Muscle of leg (tissue), 3 donors: ENCODE measurements at regions not wholly inside any gene's neighbourhood (a gene's known extent, or its start where the extent isn't known, plus 50 kb on each side); places are given as distances from the start of the nearest gene placed in this dataset.
A peak's percentile ranks its signal among the peaks of the same experiment; 100 is the strongest.

Experiments used
- DNase-seq: peaks from one replicate; pipeline ENCODE4 v3.0.0; 2013
- H3K27ac ChIP-seq: one replicate; pipeline ENCODE4 v1.5.1; 2013; ENCODE audit warnings: mild to moderate bottlenecking, low read length, control low read depth
- H3K27me3 ChIP-seq: one replicate; pipeline ENCODE4 v1.6.1; 2013; ENCODE audit warnings: low read length; ENCODE audit not compliant: control insufficient read depth, insufficient read depth
- H3K36me3 ChIP-seq: one replicate; pipeline ENCODE4 v1.6.1; 2013; ENCODE audit warnings: low read length; ENCODE audit not compliant: control insufficient read depth, insufficient read depth
- H3K4me1 ChIP-seq: one replicate; pipeline ENCODE4 v1.6.1; 2013; ENCODE audit warnings: low read length; ENCODE audit not compliant: control insufficient read depth, insufficient read depth
- H3K4me3 ChIP-seq: one replicate; pipeline ENCODE4 v1.5.1; 2013; ENCODE audit warnings: low read length, control low read depth
- H3K9me3 ChIP-seq: replicated peaks from 2 replicates; pipeline ENCODE4 v1.6.1; 2013; ENCODE audit warnings: low read depth, low read length; ENCODE audit not compliant: control insufficient read depth
- WGBS: methylation state at CpG from one replicate; pipeline ENCODE4 v1.1.5; 2013; ENCODE audit warnings: missing lambda C conversion rate; ENCODE audit not compliant: insufficient coverage; 5-methylcytosine and 5-hydroxymethylcytosine counted together

DNA sequence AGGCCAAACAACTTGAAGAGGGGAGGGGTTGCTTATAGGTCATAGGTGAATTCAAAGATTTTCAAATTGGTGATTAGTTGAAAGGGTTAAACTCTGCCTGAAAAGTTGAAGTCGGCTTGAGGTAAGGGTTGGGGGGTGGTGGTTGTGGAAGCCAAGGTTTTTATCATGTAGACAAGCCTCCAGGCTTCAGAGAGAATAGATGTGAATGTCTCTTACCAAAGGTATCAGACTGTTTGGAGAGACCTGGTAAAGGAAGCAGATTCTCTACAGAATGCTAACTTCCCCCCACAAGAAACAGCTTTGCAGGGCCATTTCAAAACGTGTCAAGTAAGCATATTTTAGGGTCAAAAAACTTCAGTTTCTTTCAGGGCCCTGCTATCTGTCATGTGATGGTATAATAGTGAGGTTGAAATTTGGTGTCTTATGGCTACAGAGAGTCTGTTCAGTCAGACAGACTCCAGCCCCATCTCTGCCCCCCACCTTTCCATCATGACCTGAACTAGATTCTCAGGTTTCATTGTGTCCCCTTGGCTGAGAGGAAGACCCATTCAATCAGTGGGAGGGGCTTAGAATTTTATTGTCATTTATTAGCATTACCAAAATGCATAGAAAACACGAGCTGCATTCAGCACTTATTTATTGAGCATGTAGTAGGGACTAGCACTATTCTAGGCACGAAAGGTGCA lies 136.5 kb downstream of the MAP3K7 start:
- Histone ChIP-seq H3K27ac (no peak overlapping the region), H3K4me3 (no peak overlapping the region), H3K36me3 (no peaks in the 10 kb centered on the region), H3K9me3 (no peaks in the 10 kb centered on the region), H3K27me3 (no peaks in the 10 kb centered on the region), H3K4me1 (no peaks in the 10 kb centered on the region)
- WGBS = 57% methylated on average over 3 of the region's 4 CpGs
- no peak for DNase-seq

DNA sequence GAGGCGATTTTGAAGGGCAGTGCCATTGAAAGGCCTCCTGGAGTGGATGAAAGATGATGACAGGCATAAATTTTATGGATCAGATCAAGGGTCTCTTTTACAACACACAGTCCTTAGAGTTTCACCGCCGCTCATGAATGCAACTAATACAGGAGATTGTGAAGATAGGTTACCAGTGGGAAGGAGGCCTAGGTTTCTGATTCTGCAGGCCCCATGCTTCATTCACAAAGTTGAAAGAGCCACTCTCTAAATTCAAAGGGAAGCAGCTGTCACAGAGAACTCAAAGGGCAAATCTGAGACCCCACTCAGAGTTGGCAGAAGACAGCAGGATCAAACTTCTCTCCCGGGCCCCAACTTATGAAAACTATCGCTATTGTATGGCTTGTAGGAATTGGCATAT lies 137.6 kb downstream of the MAP3K7 start:
- no CpG with 5 or more reads among the region's 5 CpGs for WGBS
- DNase-seq = no peak
- H3K9me3 ChIP-seq = no peaks in the 10 kb centered on the region

DNA sequence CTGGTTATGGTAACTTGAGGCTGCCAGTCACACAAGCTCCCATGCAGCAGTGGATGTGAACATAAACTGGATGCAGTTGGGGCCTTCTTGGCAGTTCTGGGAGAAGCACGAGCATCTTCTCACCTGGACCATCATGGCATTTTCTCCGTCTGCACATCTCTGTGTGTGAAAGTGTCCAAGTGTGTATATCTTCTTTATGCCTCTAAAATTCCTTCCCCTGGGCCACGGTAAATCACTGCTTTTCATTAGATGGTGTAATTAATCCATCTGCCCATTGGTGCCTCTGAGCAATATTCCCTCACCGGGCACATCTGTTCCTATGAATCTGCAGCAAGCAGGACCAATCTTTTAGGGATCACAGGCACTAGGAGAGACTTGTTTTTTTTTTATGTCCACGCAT lies 138.0 kb downstream of the MAP3K7 start:
- Histone ChIP-seq H3K36me3 (no peaks in the 10 kb centered on the region), H3K4me1 (no peaks in the 10 kb centered on the region), H3K27ac (no peak overlapping the region), H3K4me3 (no peak overlapping the region), H3K27me3 (no peaks in the 10 kb centered on the region), H3K9me3 (no peaks in the 10 kb centered on the region)
- DNase-seq = no peak
- no CpG with 5 or more reads among the region's 5 CpGs for WGBS

More for the DNA sequence above, 137.6 kb downstream of the MAP3K7 start:
- Histone ChIP-seq H3K27ac (no peak overlapping the region), H3K4me1 (no peaks in the 10 kb centered on the region), H3K4me3 (no peak overlapping the region), H3K36me3 (no peaks in the 10 kb centered on the region), H3K27me3 (no peaks in the 10 kb centered on the region)

DNA sequence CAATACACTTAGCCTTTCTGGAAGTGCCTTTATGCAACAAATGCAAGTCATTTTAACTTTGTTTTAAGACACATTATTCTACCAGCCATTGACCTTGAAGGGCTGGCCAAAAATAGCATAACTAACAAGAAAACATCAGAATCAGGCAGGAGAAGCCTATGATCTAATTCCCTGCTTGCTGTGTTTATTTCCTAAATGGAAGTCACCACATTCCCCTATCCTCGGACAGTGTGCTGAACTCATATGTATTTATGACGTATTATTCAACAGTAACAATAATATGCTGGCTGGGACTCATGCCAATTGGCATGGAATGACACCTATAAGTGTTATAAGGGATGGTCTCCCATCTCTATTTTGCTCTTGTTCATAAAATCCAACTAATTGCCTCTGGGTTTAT lies 140.7 kb downstream of the MAP3K7 start:
- H3K9me3 ChIP-seq = no peaks in the 10 kb centered on the region
- H3K27me3 ChIP-seq = peaks cover 2% of the 10 kb centered on the region
- WGBS = no CpG with 5 or more reads among the region's 2 CpGs
- no peak overlapping the region for H3K4me3 ChIP-seq
- no peak overlapping the region for H3K27ac ChIP-seq
- DNase-seq = peak; percentile 13
- H3K4me1 ChIP-seq = no peaks in the 10 kb centered on the region
- H3K36me3 ChIP-seq = no peaks in the 10 kb centered on the region

DNA sequence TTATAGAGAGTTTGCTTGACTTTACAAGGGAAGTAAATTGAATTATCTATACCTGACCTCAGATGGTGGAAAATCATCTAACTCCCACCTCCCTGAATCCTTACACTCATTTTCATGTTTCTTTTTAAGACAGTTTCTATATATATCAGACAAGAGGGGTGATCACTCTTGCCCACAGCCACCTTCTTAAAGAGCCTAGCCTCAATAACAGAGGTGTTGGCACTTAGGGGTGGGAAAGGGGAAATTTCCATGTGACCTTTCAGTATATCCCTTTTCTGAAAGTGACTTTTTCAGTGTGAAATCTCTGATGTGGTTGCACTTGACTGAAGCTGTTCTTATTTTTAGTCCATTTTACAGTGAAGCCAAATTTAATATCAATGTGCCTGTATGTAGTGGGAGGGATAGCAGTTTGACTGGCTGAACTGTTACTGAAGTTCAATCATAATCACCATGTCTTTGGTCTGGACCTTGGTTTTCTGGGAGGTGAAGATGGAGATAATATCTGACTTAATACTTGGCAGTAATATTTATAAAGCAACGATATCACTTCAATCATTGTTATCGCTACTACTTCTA lies 141.3 kb downstream of the MAP3K7 start:
- DNase-seq = no peak
- H3K27me3 ChIP-seq = peaks cover 2% of the 10 kb centered on the region

DNA sequence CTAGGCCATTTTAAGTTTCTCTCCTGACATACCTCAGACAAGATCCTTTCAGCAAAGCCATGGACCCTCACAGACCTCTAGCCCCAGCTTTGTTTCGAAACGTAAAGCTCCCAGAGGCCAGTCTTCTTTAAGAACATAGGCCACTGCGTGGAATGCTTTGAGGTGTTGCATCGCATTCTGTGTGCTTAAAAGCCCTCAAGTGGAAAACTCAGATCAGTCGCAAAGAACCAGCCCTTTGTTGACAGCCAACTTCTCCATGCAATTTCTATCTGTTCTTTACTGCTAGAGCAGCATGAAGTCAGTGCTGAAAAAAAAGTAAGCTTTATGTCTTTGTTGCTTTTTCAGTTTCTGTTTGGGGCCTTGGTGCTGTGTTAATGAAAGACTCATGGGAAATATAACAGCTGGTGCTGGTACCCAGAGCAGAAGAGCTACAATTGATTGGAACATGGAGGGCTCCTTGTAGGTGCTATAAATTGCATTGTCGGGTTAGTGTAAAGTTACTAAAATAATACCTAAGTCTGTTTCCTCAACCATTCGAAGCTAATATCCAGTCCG lies 142.6 kb downstream of the MAP3K7 start:
- H3K27me3 ChIP-seq = peaks cover 2% of the 10 kb centered on the region
- H3K9me3 ChIP-seq = no peaks in the 10 kb centered on the region
- no peaks in the 10 kb centered on the region for H3K4me1 ChIP-seq
- H3K36me3 ChIP-seq = no peaks in the 10 kb centered on the region
- no peak overlapping the region for H3K27ac ChIP-seq
- DNase-seq = no peak
- H3K4me3 ChIP-seq = no peak overlapping the region
- WGBS = 72% methylated on average over 3 of the region's 8 CpGs

More for the DNA sequence above, 141.3 kb downstream of the MAP3K7 start:
- no peak overlapping the region for H3K4me3 ChIP-seq
- no CpG with 5 or more reads among the region's 2 CpGs for WGBS
- H3K4me1 ChIP-seq = no peaks in the 10 kb centered on the region
- no peak overlapping the region for H3K27ac ChIP-seq
- no peaks in the 10 kb centered on the region for H3K36me3 ChIP-seq
- H3K9me3 ChIP-seq = no peaks in the 10 kb centered on the region

DNA sequence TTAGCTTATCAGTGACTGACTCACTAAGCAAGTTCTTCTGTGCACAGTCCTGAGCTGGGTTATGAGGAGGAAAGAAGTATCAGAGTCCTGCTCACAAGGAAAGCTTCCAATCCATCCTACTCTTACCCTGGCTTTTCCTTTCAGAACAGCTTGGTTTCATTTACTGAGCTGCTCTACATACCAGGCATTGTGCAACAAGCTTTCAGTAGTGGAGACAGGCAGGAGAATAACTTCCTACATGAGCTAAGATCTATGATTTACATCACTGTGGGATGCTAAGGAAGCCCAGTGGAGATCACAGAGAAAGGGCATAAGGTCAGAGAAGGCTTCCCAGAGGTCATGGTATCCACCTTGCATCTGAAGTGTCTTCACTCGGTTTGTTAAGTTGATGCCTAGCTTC lies 144.5 kb downstream of the MAP3K7 start:
- Histone ChIP-seq H3K4me1 (no peaks in the 10 kb centered on the region), H3K27ac (no peak overlapping the region), H3K36me3 (no peaks in the 10 kb centered on the region), H3K27me3 (peaks cover 5% of the 10 kb centered on the region), H3K9me3 (no peaks in the 10 kb centered on the region), H3K4me3 (no peak overlapping the region)
- no CpG with 5 or more reads among the region's 1 CpG for WGBS
- DNase-seq = no peak

DNA sequence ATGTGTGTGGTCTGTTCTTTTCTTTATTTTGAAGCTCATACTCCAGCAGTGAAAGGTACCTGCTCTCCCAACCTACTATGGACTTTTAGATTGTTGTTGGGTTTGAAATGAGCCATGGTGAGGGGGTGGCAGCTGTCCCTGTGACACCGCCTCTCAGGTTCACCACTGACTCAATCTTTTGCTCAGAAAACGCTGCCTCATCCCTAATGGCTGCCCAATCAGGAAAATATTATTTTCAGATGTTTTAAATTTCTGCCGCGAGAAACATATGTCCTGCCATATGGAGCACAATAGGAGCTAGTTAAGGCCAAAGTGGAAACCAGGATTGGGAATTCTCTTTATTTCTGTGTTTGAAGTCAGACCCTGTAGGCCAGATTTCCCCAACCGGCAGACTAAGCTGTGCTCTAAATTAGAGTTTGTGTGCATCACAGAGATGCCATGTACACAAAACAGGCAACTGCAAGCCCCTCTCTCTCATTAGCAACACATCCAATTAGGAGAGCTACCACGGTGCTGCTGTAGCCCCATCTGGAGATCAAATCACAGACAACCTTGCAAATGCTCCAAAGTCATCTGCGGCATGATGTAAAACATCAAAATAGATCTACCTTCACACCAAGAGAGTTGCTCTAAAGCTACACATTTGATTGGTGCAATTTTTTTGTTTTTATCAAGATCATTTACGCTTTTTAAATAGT lies 144.1 kb upstream of the BACH2 start:
- WGBS = 0% methylated on average over 3 of the region's 8 CpGs
- Histone ChIP-seq H3K36me3 (no peaks in the 10 kb centered on the region), H3K4me1 (no peaks in the 10 kb centered on the region), H3K27ac (no peak overlapping the region), H3K27me3 (peaks cover 5% of the 10 kb centered on the region), H3K9me3 (no peaks in the 10 kb centered on the region), H3K4me3 (no peak overlapping the region)
- DNase-seq = no peak

DNA sequence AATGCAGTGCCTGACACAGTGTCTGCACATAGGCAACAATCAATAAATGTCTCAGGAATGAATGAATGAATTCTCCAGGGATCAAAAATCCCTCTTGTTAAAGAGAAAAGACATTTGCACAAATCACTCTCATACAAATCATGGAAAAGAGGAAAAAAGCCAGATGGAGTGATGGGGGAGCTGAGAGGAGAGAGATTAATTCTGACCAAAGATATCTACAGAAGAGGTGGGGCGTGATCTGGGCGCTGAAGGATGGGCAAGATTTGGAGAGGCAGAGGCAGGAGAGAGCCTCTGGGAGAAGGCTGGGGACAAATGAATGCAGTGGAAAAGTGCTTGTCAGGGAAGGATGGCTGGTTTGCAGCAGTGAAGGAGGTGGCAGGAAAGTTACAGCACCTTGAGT lies 142.9 kb upstream of the BACH2 start:
- WGBS = 75% methylated on average over 2 of the region's 2 CpGs
- peaks cover 5% of the 10 kb centered on the region for H3K27me3 ChIP-seq

DNA sequence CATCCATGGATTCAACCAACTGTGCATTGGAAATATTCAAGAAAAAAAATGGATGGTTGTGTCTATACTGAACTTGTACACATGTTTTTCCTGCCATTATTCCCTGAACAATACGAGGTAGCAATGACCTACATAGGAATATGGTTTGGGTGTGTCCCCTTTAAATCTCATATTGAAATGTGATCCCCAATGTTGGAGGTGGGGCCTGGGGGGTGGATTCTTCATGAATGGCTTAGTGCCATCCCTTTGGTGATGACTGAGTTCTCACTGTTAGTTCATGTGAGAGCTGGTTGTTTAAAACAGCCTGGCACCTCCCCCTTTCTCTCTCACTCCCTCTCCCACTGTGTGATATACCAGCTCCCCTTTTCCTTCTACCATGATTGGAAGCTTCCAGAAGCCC lies 139.8 kb upstream of the BACH2 start:
- DNase-seq = no peak
- no peaks in the 10 kb centered on the region for H3K36me3 ChIP-seq
- H3K27me3 ChIP-seq = peaks cover 2% of the 10 kb centered on the region
- no peaks in the 10 kb centered on the region for H3K4me1 ChIP-seq
- H3K27ac ChIP-seq = no peak overlapping the region
- no peaks in the 10 kb centered on the region for H3K9me3 ChIP-seq
- H3K4me3 ChIP-seq = no peak overlapping the region
- no CpG with 5 or more reads among the region's 1 CpG for WGBS

More for the DNA sequence above, 142.9 kb upstream of the BACH2 start:
- H3K4me3 ChIP-seq = no peak overlapping the region
- no peak overlapping the region for H3K27ac ChIP-seq
- no peaks in the 10 kb centered on the region for H3K4me1 ChIP-seq
- no peak for DNase-seq
- no peaks in the 10 kb centered on the region for H3K36me3 ChIP-seq
- H3K9me3 ChIP-seq = no peaks in the 10 kb centered on the region
